H9 (cell line): ENCODE measurements at regions not wholly inside any gene's neighbourhood (a gene's known extent, or its start where the extent isn't known, plus 50 kb on each side); places are given as distances from the start of the nearest gene placed in this dataset.

Experiments
- DNase-seq: peaks from one replicate; pipeline ENCODE4 v3.0.0-alpha.2; 2017
- H2AFZ ChIP-seq: one replicate; pipeline ENCODE4 v1.6.1; 2013; ENCODE audit warnings: mild to moderate bottlenecking, low read length, control low read depth, moderate library complexity
- H2AK5ac ChIP-seq: 2 replicates; pipeline ENCODE4 v1.6.1; 2013; ENCODE audit warnings: low read length, control low read depth, mixed read lengths; ENCODE audit not compliant: insufficient read length
- H2BK120ac ChIP-seq: one replicate; pipeline ENCODE4 v1.6.1; 2013; ENCODE audit warnings: low read depth, mild to moderate bottlenecking, low read length, control low read depth, inconsistent platforms; ENCODE audit not compliant: poor library complexity, severe bottlenecking
- H2BK12ac ChIP-seq: 2 replicates; pipeline ENCODE4 v1.6.1; 2013; ENCODE audit warnings: low read length, control low read depth, mixed read lengths, low read depth; ENCODE audit not compliant: insufficient read length
- H2BK15ac ChIP-seq: 2 replicates; pipeline ENCODE4 v1.6.1; 2013; ENCODE audit warnings: low read depth, low read length, control low read depth
- H2BK20ac ChIP-seq: one replicate; pipeline ENCODE4 v1.6.1; 2013; ENCODE audit warnings: low read depth, mild to moderate bottlenecking, low read length, control low read depth, inconsistent platforms; ENCODE audit not compliant: poor library complexity, severe bottlenecking
- H2BK5ac ChIP-seq: 2 replicates; pipeline ENCODE4 v1.6.1; 2013; ENCODE audit warnings: low read length, control low read depth, mixed read lengths; ENCODE audit not compliant: insufficient read length
- H3K14ac ChIP-seq: 2 replicates; pipeline ENCODE4 v1.6.1; 2013; ENCODE audit warnings: low read length, control low read depth; ENCODE audit not compliant: insufficient read depth
- H3K18ac ChIP-seq: 2 replicates; pipeline ENCODE4 v1.6.1; 2013; ENCODE audit warnings: low read depth, mild to moderate bottlenecking, mixed read lengths, low read length, control low read depth; ENCODE audit not compliant: insufficient read length
- H3K23ac ChIP-seq: 2 replicates; pipeline ENCODE4 v1.6.1; 2013; ENCODE audit warnings: low read length, control low read depth, mixed read lengths, low read depth; ENCODE audit not compliant: insufficient read length
- H3K23me2 ChIP-seq: 2 replicates; pipeline ENCODE4 v1.6.1; 2013; ENCODE audit warnings: low read depth, mild to moderate bottlenecking, mixed read lengths, low read length, control low read depth; ENCODE audit not compliant: insufficient read length, poor library complexity, severe bottlenecking
- H3K27ac ChIP-seq: 2 replicates; pipeline ENCODE4 v1.5.1; 2013; ENCODE audit warnings: low read length, control low read depth, mixed read lengths, low read depth; ENCODE audit not compliant: insufficient read length
- H3K27me3 ChIP-seq: 2 replicates; pipeline ENCODE4 v1.6.1; 2013; ENCODE audit warnings: low read length, control low read depth, inconsistent platforms; ENCODE audit not compliant: insufficient read depth
- H3K4ac ChIP-seq: 2 replicates; pipeline ENCODE4 v1.6.1; 2013; ENCODE audit warnings: low read depth, mild to moderate bottlenecking, control low read depth, inconsistent platforms, low read length, moderate library complexity
- H3K4me1 ChIP-seq: 2 replicates; pipeline ENCODE4 v1.6.1; 2013; ENCODE audit warnings: low read length, control low read depth, inconsistent platforms; ENCODE audit not compliant: insufficient read depth
- H3K4me2 ChIP-seq: 2 replicates; pipeline ENCODE4 v1.6.1; 2013; ENCODE audit warnings: low read length, control low read depth, mixed read lengths; ENCODE audit not compliant: insufficient read length, insufficient read depth
- H3K56ac ChIP-seq: 2 replicates; pipeline ENCODE4 v1.6.1; 2013; ENCODE audit warnings: low read depth, mild to moderate bottlenecking, mixed read lengths, low read length, control low read depth; ENCODE audit not compliant: insufficient read length
- H3K79me1 ChIP-seq: 2 replicates; pipeline ENCODE4 v1.6.1; 2013; ENCODE audit warnings: low read depth, mild to moderate bottlenecking, moderate library complexity, low read length, control low read depth, inconsistent platforms; ENCODE audit not compliant: insufficient read depth, poor library complexity, severe bottlenecking
- H3K79me2 ChIP-seq: 2 replicates; pipeline ENCODE4 v1.6.1; 2013; ENCODE audit warnings: low read length, control low read depth, inconsistent platforms; ENCODE audit not compliant: insufficient read depth
- H3K9ac ChIP-seq: 2 replicates; pipeline ENCODE4 v1.6.1; 2013; ENCODE audit warnings: low read length, control low read depth, mixed read lengths; ENCODE audit not compliant: insufficient read length; ENCODE audit errors: extremely low read depth
- H3K9me3 ChIP-seq: one replicate; pipeline ENCODE4 v1.6.1; 2013; ENCODE audit warnings: low read depth, low read length, inconsistent platforms; ENCODE audit not compliant: control insufficient read depth
- H3T11ph ChIP-seq: one replicate; pipeline ENCODE4 v1.6.1; 2013; ENCODE audit warnings: mild to moderate bottlenecking, low read length, control low read depth, inconsistent platforms
- H4K20me1 ChIP-seq: one replicate; pipeline ENCODE4 v1.6.1; 2013; ENCODE audit not compliant: control insufficient read depth, insufficient read length, insufficient read depth
- H4K5ac ChIP-seq: 2 replicates; pipeline ENCODE4 v1.6.1; 2013; ENCODE audit warnings: low read depth, mild to moderate bottlenecking, mixed read lengths, low read length, control low read depth; ENCODE audit not compliant: insufficient read length
- H4K8ac ChIP-seq: replicated peaks from 2 replicates; pipeline ENCODE4 v1.6.1; 2013; ENCODE audit warnings: low read length, control low read depth, mixed read lengths, low read depth; ENCODE audit not compliant: insufficient read length
- H4K91ac ChIP-seq: 2 replicates; pipeline ENCODE4 v1.6.1; 2013; ENCODE audit warnings: low read depth, mild to moderate bottlenecking, moderate library complexity, mixed read lengths, low read length, control low read depth; ENCODE audit not compliant: insufficient read length
- H3K27ac Mint-ChIP-seq, 3 experiments: 2 replicates in 2 of 3; 3 replicates in 1 of 3; pipeline ENCODE4 v1.8.0; 2020 to 2021; ENCODE audit warnings: mixed read lengths in 3 of 3, mild to moderate bottlenecking in 1 of 3, moderate library complexity in 1 of 3
- H3K27me3 Mint-ChIP-seq: 2 replicates; pipeline ENCODE4 v1.8.0; 2021; ENCODE audit warnings: low read depth, mild to moderate bottlenecking, moderate library complexity, mixed read lengths
- H3K36me3 Mint-ChIP-seq, 3 experiments: 2 replicates in 2 of 3; 3 replicates in 1 of 3; pipeline ENCODE4 v1.8.0; 2020 to 2021; ENCODE audit warnings: low read depth in 3 of 3, mixed read lengths in 3 of 3; ENCODE audit not compliant: insufficient read depth in 1 of 3
- H3K4me1 Mint-ChIP-seq, 2 experiments: 2 replicates each; pipeline ENCODE4 v1.8.0; 2020; ENCODE audit warnings: mixed read lengths in 2 of 2
- H3K4me3 Mint-ChIP-seq, 2 experiments: 2 replicates in 1 of 2; 3 replicates in 1 of 2; pipeline ENCODE4 v1.8.0; 2020 to 2021; ENCODE audit warnings: mild to moderate bottlenecking in 2 of 2, mixed read lengths in 2 of 2, moderate library complexity in 1 of 2
- H3K9me3 Mint-ChIP-seq, 2 experiments: 2 replicates in 1 of 2; 3 replicates in 1 of 2; pipeline ENCODE4 v1.8.0; 2020; ENCODE audit warnings: mild to moderate bottlenecking in 2 of 2, mixed read lengths in 2 of 2, moderate library complexity in 1 of 2
- WGBS: extraction: QIAGEN DNeasy Blood & Tissue Kit; methylation state at CpG from one replicate; pipeline ENCODE4 v1.1.7; 2013; ENCODE audit warnings: missing lambda C conversion rate, low lambda C conversion rate, mixed read lengths; ENCODE audit not compliant: insufficient read length; ENCODE audit errors: extremely low coverage; 5-methylcytosine and 5-hydroxymethylcytosine counted together
- TF ChIP-seq, protein P1 (sequence below): fragments of 200-600 bp; sonication (generic); conservative IDR thresholded peaks from 3 replicates; pipeline ENCODE4 v1.8.0; 2021; ENCODE audit warnings: antibody characterized with exemption, mild to moderate bottlenecking

- no peaks in the 10 kb centered on the region for H3K9me3 ChIP-seq
- Mint-ChIP-seq H3K9me3 (peaks cover 6 to 8% of the 10 kb centered on the region in 2 experiments), H3K27ac (no peak overlapping the region), H3K27me3 (no peaks in the 10 kb centered on the region; the same call in 1 of the 2 replicates), H3K4me3 (no peak overlapping the region), H3K36me3 (peaks cover 0 to 7% (median 0%) of the 10 kb centered on the region in 3 experiments; a peak in 2 of 7 replicates), H3K4me1 (no peaks in the 10 kb centered on the region; a peak in 2 of 4 replicates)
- no peak overlapping the region for H2BK12ac ChIP-seq
- H3K14ac ChIP-seq: no peak overlapping the region
- no peak overlapping the region for H2BK120ac ChIP-seq
- H3K27me3 ChIP-seq: no peaks in the 10 kb centered on the region
- no peak overlapping the region for H3K56ac ChIP-seq
- no peak overlapping the region for H3K9ac ChIP-seq
- WGBS: no CpG with 5 or more reads among the region's 2 CpGs
- H3K4ac ChIP-seq: no peak overlapping the region
- no peaks in the 10 kb centered on the region for H3K79me2 ChIP-seq
- DNase-seq: no peak
- 0 out of 2 replicates have a peak, but pooled peaks cover 5% of the 10 kb centered on the region for H3K4me1 ChIP-seq
- no peak overlapping the region for H3K4me2 ChIP-seq
- no peaks in the 10 kb centered on the region for H4K20me1 ChIP-seq
- H3K27ac ChIP-seq: no peak overlapping the region
- no peak overlapping the region for H2AFZ ChIP-seq
- no peaks in the 10 kb centered on the region for H3K23me2 ChIP-seq
- no peak overlapping the region for H4K8ac ChIP-seq
- no peak overlapping the region for H2BK5ac ChIP-seq
- H3K79me1 ChIP-seq: no peaks in the 10 kb centered on the region
- TF ChIP-seq, protein P1, sequence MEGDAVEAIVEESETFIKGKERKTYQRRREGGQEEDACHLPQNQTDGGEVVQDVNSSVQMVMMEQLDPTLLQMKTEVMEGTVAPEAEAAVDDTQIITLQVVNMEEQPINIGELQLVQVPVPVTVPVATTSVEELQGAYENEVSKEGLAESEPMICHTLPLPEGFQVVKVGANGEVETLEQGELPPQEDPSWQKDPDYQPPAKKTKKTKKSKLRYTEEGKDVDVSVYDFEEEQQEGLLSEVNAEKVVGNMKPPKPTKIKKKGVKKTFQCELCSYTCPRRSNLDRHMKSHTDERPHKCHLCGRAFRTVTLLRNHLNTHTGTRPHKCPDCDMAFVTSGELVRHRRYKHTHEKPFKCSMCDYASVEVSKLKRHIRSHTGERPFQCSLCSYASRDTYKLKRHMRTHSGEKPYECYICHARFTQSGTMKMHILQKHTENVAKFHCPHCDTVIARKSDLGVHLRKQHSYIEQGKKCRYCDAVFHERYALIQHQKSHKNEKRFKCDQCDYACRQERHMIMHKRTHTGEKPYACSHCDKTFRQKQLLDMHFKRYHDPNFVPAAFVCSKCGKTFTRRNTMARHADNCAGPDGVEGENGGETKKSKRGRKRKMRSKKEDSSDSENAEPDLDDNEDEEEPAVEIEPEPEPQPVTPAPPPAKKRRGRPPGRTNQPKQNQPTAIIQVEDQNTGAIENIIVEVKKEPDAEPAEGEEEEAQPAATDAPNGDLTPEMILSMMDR: no peak
- no peak overlapping the region for H4K91ac ChIP-seq
- no peak overlapping the region for H2BK20ac ChIP-seq
- H2BK15ac ChIP-seq: no peak overlapping the region
- H3K18ac ChIP-seq: no peak overlapping the region
- H3T11ph ChIP-seq: no peak overlapping the region
- no peak overlapping the region for H2AK5ac ChIP-seq
- H3K23ac ChIP-seq: no peak overlapping the region
- H4K5ac ChIP-seq: no peak overlapping the region
These were observed 351.8 kb downstream of the GABRB3 start for GRCh38 chr15:26421065-26421464.
